ENCODE measurements at regions not wholly inside any gene's neighbourhood (a gene's known extent, or its start where the extent isn't known, plus 50 kb on each side); places are given as distances from the start of the nearest gene placed in this dataset.

GRCh38 chr5:98568336-98568735 lies 205.1 kb upstream of the RGMB start:
- DNase-seq (ENCODE audit: low read depth in 1 of 2, low spot score in 2 of 2) (no peak), FAIRE-seq (no peak)
- no peaks in the 10 kb centered on the region for H3K23me2 ChIP-seq (ENCODE audit: low read depth, low read length)
- no peak overlapping the region for H2BK5ac ChIP-seq (ENCODE audit: low read depth, low read length)
- H3K14ac ChIP-seq (ENCODE audit: insufficient read length) = no peak overlapping the region
- no peak overlapping the region for H3K4me2 ChIP-seq (ENCODE audit: insufficient read depth in 1 of 2, low read depth in 2 of 2, low read length in 2 of 2)
- H4K5ac ChIP-seq (ENCODE audit: insufficient read length, low read depth, low read length) = no peak overlapping the region
- H4K8ac ChIP-seq (ENCODE audit: extremely low read depth, insufficient read depth, low read length) = no peak overlapping the region
- H3K4ac ChIP-seq (replicated peaks; ENCODE audit: insufficient read length, low read depth, low read length) = no peak overlapping the region
- H3K27ac ChIP-seq (ENCODE audit: low read depth, low read length) = no peak overlapping the region
- H2AK5ac ChIP-seq (ENCODE audit: low read depth, low read length) = no peak overlapping the region
- H3K9ac ChIP-seq (replicated peaks in 1 of 4; ENCODE audit: extremely low read depth in 1 of 4, low read depth in 3 of 4, low read length in 3 of 4) = no peak overlapping the region
- CTCF ChIA-PET (ENCODE audit: partially characterized antibody) = interaction anchor here (1.4 to 1.7 kb wide), 2 partner anchors 13 to 227 kb away, joined by 3 to 4 read pairs; no protein-coding TSS in a partner anchor
- no peaks in the 10 kb centered on the region for H3K79me1 ChIP-seq (ENCODE audit: low read depth, low read length)
- WGBS, 2 experiments (ENCODE audit: extremely low coverage in 1 of 2, insufficient coverage in 1 of 2, insufficient read length in 1 of 2, insufficient replicate concordance in 2 of 2, low coverage in 1 of 2, low lambda C conversion rate in 2 of 2, missing lambda C conversion rate in 1 of 2) = 81% methylated on average over 1 of the region's 1 CpG; no CpG with 5 or more reads in 1 of the 2 experiments
- H2BK15ac ChIP-seq (ENCODE audit: low read length) = no peak overlapping the region
- no peak overlapping the region for H4K91ac ChIP-seq (replicated peaks; ENCODE audit: insufficient read length, low read length)
- no peak overlapping the region for H2BK120ac ChIP-seq (replicated peaks; ENCODE audit: low read depth, low read length)
- no peak overlapping the region for H3K23ac ChIP-seq (ENCODE audit: insufficient read length)
- H2AFZ ChIP-seq (ENCODE audit: low read length) = no peak overlapping the region
- H3K56ac ChIP-seq (replicated peaks; ENCODE audit: insufficient read length, low read depth, low read length) = no peak overlapping the region
- H2BK20ac ChIP-seq (ENCODE audit: low read length) = no peak overlapping the region
- H3K4me1 ChIP-seq (replicated peaks in 1 of 4; ENCODE audit: control insufficient read depth in 3 of 4, insufficient read depth in 4 of 4, low read length in 3 of 4) = no peaks in the 10 kb centered on the region
- H3K79me2 ChIP-seq (ENCODE audit: control insufficient read depth in 1 of 2, insufficient read depth in 2 of 2, low read length in 2 of 2) = no peaks in the 10 kb centered on the region
- POLR2A ChIA-PET (ENCODE audit: partially characterized antibody) = no interaction called here
- no peak overlapping the region for H2BK12ac ChIP-seq (ENCODE audit: low read depth, low read length)
- H3K4me3 ChIP-seq (ENCODE audit: extremely low read depth in 1 of 4, insufficient read depth in 2 of 4, low read depth in 3 of 4, low read length in 4 of 4) = no peak overlapping the region
- H3K36me3 ChIP-seq (ENCODE audit: control insufficient read depth in 2 of 4, insufficient read depth in 4 of 4, low read length in 3 of 4) = no peaks in the 10 kb centered on the region
- H3K18ac ChIP-seq (ENCODE audit: extremely low read depth, low read length) = no peak overlapping the region
- H3K9me3 ChIP-seq (ENCODE audit: insufficient read depth in 2 of 2, low read depth in 1 of 2, low read length in 1 of 2) = no peaks in the 10 kb centered on the region
- no peaks in the 10 kb centered on the region for H4K20me1 ChIP-seq (replicated peaks in 1 of 2; ENCODE audit: control insufficient read depth in 1 of 2, insufficient read depth in 2 of 2, low read length in 2 of 2)
- TF ChIP-seq BRCA1 (IDR thresholded peaks at IDR 0.05; ENCODE audit: low read depth, low read length) (no peak), GTF2F1 (IDR thresholded peaks at IDR 0.05; ENCODE audit: borderline replicate concordance, low read depth, low read length) (no peak), GABPA (IDR thresholded peaks at IDR 0.05; ENCODE audit: borderline replicate concordance, insufficient read depth, low read length) (no peak), TBP (IDR thresholded peaks at IDR 0.05; ENCODE audit: low read depth, low read length) (no peak), SIX5 (IDR thresholded peaks at IDR 0.05; ENCODE audit: low read depth, low read length) (no peak)
- H3K27me3 ChIP-seq (replicated peaks in 1 of 4; ENCODE audit: control insufficient read depth in 3 of 4, extremely low read depth in 1 of 4, insufficient read depth in 3 of 4, low read length in 3 of 4) = no peaks in the 10 kb centered on the region

Data from H1 (cell line).